AG04450 (cell line): ENCODE measurements at regions not wholly inside any gene's neighbourhood (a gene's known extent, or its start where the extent isn't known, plus 50 kb on each side); places are given as distances from the start of the nearest gene placed in this dataset.
"Not testable (repeated sequence)": the region's sequence is repeated elsewhere in the genome, so short reads cannot be mapped to it uniquely, and the experiment has no call there.

Experiments
- CTCF ChIA-PET: fragments of 300-600, 350-600 bp; formaldehyde crosslinking; extraction: SDS; loops from one replicate; lab custom pipeline; 2022; ENCODE audit warnings: antibody characterized with exemption, inconsistent platforms; lab: Charles Lee
- POLR2A ChIA-PET: fragments of 350-600 bp; formaldehyde crosslinking; extraction: SDS; loops from one replicate; lab custom pipeline; 2021; ENCODE audit warnings: antibody characterized with exemption, inconsistent platforms; lab: Yijun Ruan, JAX
- DNase-seq: peaks from one replicate; pipeline ENCODE4 v3.0.0-alpha.2; 2011; ENCODE audit warnings: low read depth, low spot score
- H3K27ac ChIP-seq: one replicate; pipeline ENCODE4 v1.5.1; 2012; ENCODE audit warnings: low read depth, low read length, control low read depth
- H3K27me3 ChIP-seq: one replicate; pipeline ENCODE4 v1.6.0; 2012; ENCODE audit warnings: low read length; ENCODE audit not compliant: control insufficient read depth, insufficient read depth
- H3K4me3 ChIP-seq: 2 replicates; pipeline ENCODE4 v1.5.1; 2011; ENCODE audit warnings: mild to moderate bottlenecking, low read depth, low read length, control low read depth
- H3K9me3 ChIP-seq: 2 replicates; pipeline ENCODE4 v1.5.1; 2012; ENCODE audit warnings: low read length; ENCODE audit not compliant: control insufficient read depth, insufficient read depth
- CTCF ChIP-seq: IDR thresholded peaks from 2 replicates; pipeline ENCODE4 v1.5.1; 2011; ENCODE audit warnings: low read depth, low read length, control low read depth, inconsistent platforms

GRCh38 chr4:104930298-104930697 lies 216.4 kb upstream of the TET2 start:
- H3K9me3 ChIP-seq: no peaks in the 10 kb centered on the region
- H3K4me3 ChIP-seq: no peak overlapping the region
- H3K27ac ChIP-seq: no peak overlapping the region
- DNase-seq: no peak
- CTCF ChIA-PET: interaction anchor here (0.6 to 2.1 kb wide), 4 partner anchors 397 to 1847 kb away, joined by 3 to 14 read pairs (median 5); partner anchors contain the start of gene PPA2
- POLR2A ChIA-PET: no interaction called here
- H3K27me3 ChIP-seq: no peaks in the 10 kb centered on the region
- no peak for TF ChIP-seq CTCF

GRCh38 chr4:104930745-104931736 lies 215.6 kb upstream of the TET2 start:
- H3K4me3 ChIP-seq, H3K27me3 ChIP-seq, H3K27ac ChIP-seq, H3K9me3 ChIP-seq: not testable (repeated sequence)
- ChIA-PET CTCF (interaction anchor here (0.5 to 2.1 kb wide), 8 partner anchors 13 to 1846 kb away, joined by 3 to 14 read pairs (median 3); partner anchors contain the start of gene PPA2), POLR2A (interaction anchor here (1.0 kb wide), 1 partner anchor 542 kb away, joined by 5 read pairs; the partner anchor contains the start of gene PPA2)
- TF ChIP-seq CTCF: peak; percentile 49
- DNase-seq: peak; percentile 11

GRCh38 chr4:104938624-104939023 lies 208.1 kb upstream of the TET2 start:
- Histone ChIP-seq H3K27ac (no peak overlapping the region), H3K4me3 (no peak overlapping the region), H3K9me3 (no peaks in the 10 kb centered on the region), H3K27me3 (no peaks in the 10 kb centered on the region)
- DNase-seq: no peak
- TF ChIP-seq CTCF: no peak
- CTCF ChIA-PET: no interaction called here
- POLR2A ChIA-PET: no interaction called here

GRCh38 chr4:104940927-104941326 lies 205.7 kb upstream of the TET2 start:
- no peak for TF ChIP-seq CTCF
- no peak overlapping the region for H3K4me3 ChIP-seq
- no peaks in the 10 kb centered on the region for H3K9me3 ChIP-seq
- no peak for DNase-seq
- no peaks in the 10 kb centered on the region for H3K27me3 ChIP-seq
- CTCF ChIA-PET: interaction anchor here (1.0 kb wide), 1 partner anchor 80 kb away, joined by 3 read pairs; no protein-coding TSS in a partner anchor
- H3K27ac ChIP-seq: no peak overlapping the region
- POLR2A ChIA-PET: no interaction called here

GRCh38 chr4:104941661-104942062 lies 205.0 kb upstream of the TET2 start:
- CTCF ChIA-PET: interaction anchor here (0.6 kb wide), 1 partner anchor 206 kb away, joined by 8 read pairs; no protein-coding TSS in a partner anchor
- no peak for TF ChIP-seq CTCF

More at GRCh38 chr4:104941661-104942062, 205.0 kb upstream of the TET2 start:
- no peak overlapping the region for H3K4me3 ChIP-seq
- H3K27ac ChIP-seq: no peak overlapping the region
- H3K27me3 ChIP-seq: no peaks in the 10 kb centered on the region
- POLR2A ChIA-PET: no interaction called here
- no peaks in the 10 kb centered on the region for H3K9me3 ChIP-seq
- no peak for DNase-seq
